Stimulated activated CD8-positive, alpha-beta memory T cell treated with anti-CD3 and anti-CD28 coated beads, Interleukin-4, amount 100 ng/mL, for 48 hours (primary cell): ENCODE measurements at regions not wholly inside any gene's neighbourhood (a gene's known extent, or its start where the extent isn't known, plus 50 kb on each side); places are given as distances from the start of the nearest gene placed in this dataset.

Source experiments
- DNase-seq: peaks from one replicate; pipeline ENCODE4 v3.0.0-alpha.2; 2020

DNA sequence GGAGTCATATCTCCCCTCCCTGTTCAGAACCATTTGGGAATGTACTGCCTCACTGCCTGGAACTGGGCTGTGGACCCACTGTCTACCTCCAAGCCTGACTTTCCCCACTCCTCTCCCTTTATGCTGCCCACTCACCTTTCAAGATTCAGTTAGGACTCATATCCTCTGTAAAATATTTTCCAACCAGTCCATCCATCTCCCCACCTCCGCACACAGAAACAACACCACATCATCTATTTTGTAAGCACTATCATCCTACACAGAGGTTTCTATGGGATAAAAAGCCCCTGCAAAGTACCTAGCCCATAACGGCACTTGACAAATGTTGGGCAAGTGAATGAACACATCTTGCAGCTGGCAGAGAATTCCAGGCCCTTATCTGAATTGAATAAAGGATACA is 250.8 kb downstream of the ANAPC1 start:
- DNase-seq = no peak

DNA sequence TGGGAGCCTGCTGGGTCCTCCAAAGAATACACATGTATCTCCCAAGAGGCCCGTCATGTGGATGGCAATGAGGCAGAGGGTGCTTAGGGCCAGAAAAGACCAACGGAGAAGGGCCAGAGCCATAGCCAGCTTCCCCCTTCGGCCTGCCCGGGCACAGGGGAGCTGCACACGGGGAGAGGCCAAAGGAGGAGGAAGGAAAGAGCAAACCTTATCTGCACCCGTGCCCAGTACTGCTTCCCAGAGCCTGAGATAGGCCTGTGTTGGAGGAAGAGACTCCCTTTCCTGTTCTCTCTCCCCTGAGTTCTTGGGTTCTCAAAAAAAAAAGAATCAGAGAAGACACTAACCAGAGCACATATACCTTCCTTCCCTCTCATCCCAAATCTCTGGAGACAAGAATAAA is 250.3 kb downstream of the ANAPC1 start:
- DNase-seq = no peak

DNA sequence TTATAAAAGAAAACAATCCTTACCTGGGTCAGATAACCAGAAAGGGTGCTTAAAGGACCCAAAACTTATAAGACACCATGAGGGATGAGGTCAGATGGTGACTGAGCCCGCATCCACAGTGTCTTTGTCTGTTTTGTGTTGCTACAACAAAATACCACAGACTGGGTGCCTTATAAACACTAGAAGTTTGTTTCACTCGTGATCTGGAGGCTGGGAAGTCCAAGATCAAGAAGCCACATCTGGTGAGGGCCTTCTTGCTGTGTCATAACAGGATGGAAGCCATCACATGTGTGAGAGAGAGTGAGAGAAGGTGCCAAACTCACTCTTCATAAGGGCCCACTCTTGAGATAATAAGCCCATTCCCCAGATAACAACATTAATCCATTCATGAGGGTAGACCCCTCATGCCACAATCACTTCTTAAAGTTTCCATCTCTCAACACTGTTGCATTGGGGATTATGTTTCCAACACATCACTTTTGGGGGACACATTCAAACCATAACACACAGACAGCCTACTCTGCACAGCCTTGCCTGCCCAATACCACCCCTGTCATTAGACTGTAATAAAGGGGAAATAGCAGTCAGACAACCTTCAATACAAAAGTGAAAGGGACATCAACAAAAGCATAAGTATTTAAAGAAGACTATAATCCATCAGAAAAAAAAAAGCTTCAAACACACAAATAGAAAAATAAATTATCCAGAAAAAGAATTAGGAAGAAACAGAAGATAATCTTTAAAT is 249.8 kb downstream of the ANAPC1 start:
- DNase-seq = no peak

DNA sequence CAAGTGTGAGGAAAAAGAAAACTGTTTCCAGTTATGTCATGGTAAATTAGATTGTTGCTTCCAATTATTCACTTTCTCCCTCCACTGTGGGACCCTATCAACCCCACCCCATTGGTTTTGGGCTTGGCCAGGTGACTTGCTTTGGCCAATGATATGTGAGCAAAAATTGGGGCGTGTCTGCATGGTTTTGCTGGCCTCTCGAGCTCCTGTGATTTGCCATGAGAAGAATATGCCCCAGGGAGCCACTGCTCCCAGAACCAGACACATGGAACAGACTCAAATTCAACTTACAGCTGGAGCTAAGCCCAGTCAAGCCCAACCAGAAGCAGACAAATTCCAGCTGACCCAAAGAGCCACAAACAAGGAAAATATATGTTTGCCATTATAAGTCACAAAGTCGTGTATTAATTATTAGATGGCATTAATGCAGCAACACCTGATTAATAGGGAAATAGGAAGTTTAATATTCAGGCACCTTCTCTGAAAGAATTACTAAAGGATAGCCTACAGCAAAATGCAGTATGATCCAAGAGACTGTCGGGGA is 248.9 kb downstream of the ANAPC1 start:
- DNase-seq = no peak

DNA sequence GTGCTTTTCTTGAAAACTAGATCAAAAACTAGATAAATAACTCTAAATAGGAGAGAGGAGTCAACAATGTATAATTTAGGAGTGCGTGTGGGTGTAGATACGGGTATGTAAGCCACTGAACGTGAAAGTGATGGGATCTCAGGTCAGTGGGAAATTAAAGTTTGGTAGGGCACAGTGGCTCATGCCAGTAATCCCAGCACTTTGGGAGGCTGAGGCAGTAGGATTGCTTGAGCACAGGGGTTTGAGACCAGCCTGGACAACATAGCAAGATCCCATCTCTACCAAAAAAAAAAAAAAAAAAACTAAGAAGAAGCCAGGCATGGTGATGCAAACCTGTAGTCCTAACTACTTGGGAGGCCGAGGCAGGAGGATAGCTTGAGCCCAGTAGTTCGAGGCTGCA is 247.1 kb downstream of the ANAPC1 start:
- no peak for DNase-seq

DNA sequence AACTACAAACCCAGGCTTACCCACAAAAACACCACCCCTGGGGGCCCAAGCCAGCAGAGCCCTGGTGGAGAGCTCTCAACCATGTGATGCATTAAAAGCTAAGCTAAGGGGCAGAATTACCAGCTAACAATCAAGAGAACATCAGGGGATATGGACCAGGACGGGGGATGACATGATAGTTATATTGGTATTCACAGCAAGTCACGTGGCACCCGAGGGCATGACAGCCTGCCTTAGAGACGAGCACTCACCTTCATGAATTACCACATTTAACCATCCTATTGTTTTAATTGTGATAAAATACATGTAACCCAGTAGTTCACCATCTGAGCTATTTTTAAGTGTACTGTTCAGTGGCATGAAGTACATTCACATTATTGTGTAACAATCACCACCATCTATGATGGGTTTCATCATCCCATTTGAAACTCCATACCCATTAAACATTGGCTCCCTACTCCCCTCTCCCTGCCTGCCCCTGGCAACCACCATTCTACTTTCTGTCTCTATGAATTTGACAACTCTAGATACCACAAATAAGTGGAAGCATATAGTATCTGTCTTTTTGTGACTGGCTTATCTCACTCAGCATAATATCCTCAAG is 245.6 kb downstream of the ANAPC1 start:
- no peak for DNase-seq

DNA sequence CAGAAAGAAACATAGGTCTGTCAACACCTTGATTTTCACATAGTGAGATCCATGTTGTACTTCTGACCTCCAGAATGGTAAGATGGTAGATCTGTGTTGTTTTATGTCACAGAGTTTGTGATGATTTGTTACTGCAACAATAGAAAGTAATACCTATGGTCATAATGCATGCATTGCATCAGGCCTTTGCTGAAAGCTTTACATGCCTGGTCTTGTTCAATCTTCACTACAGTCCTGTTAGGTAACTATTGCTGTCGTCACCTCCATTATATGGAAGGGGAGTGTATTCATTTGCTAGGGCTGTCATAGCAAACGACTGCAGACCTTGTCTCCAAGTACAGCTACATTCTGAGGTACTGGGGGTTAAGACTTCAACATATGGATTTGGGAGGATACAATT is 243.5 kb downstream of the ANAPC1 start:
- no peak for DNase-seq

DNA sequence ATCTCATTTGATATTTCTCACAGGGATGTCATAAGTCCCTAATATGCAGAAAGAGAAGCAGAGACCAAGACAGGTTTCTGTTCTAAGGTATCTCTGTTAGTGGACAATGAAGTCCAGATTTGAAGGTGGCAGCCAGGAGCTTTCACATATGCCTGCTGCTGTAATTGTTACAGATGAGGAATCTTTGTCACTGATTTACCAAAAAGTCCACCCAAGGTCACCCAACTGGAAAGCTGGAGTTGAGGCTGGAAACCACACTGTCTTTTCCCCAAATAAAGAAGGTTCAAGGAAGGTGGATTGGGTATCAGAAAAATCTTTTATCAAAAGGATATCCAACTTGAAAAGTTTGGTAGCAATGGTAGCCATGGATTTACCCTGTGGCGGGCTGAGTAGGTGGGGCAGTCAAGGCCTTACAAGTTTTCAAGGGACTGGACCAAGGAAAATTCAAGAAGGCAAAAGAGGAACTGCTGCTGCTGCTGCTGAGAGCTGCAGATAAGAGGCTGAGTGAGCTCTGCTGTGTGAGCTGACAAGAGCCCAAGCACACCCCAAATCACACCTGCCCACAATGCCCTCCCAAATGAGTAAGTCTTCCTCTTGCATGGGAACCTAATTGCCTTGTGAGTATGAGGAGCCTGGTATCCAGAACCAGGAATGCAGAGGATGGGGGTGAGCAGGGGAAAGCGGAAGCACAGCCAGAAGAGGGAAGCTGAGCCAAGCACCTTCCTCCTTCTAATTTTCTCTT is 241.2 kb downstream of the ANAPC1 start:
- no peak for DNase-seq

DNA sequence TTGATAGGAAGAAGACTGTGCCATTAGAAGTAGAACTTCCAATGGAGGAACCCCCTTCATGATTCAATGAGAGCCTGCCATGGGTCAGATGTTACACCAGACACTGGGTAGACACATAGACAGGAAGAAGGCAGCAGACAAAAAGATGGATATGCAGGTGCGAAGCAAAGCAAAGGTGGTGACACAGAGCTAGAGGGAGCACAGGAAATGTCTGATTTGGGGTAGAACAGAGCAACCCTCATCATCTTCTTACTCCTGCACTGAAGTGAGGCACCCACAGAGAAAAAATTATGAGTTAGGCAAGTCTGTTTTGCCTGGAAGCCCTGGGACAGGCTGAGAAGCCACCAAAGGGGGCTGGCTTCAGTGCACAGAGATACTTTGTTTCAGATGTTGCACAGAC is 240.2 kb downstream of the ANAPC1 start:
- DNase-seq = no peak

DNA sequence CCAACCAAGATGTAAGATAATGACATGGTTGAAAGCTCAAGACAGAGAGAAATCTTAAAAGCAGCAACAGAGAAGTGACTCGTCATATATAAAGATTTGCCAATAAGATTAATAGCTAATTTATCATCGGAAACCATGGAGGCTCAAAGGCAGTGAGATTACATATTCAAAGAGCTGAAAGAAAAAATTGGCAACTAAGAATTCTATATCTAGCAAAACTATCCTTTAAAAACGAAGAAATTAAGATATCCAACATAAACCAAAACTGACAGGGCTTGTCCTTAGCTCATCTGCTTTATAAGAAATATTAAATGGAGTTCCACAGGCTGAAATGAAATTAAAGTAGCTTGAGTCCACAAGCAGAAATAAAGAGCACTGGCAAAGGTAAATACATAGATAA is 236.6 kb downstream of the ANAPC1 start:
- DNase-seq = no peak

DNA sequence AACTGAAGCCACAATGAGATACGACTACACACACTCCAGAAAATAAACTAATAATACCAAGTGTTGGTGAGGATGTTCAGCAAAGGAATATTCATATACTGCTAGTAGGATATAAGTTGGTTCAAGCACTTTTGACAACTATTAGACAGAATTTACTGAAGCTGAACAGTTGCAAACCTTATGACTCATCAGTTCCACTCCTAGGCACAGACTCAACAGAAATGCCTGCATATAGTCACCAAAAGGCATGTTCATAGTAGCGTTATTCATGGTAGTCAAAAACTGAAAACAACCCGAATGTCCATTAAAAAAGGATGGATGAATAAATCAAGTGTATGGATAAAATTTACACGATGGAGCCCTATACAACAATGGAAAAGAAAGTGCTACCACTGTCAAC is 232.0 kb downstream of the ANAPC1 start:
- DNase-seq = no peak

DNA sequence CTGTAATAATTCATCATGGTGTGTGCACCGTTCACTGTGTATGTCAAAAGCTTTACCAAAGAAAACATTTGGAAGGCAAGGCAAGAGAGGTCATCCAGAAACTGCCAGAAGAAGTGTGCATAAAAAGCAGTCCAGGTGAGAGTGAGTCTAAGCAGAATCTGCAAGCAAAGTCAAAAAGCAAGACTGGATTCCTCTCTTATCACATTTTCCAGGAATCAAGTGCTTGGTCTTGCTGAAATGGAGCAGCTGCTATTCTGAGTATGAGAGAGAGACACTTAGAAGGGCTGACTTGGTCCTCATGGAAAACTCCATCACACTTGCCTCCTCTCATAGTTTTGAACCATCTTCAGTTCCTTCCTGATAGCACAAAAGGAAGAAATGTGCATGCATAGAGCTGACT is 231.3 kb downstream of the ANAPC1 start:
- no peak for DNase-seq

DNA sequence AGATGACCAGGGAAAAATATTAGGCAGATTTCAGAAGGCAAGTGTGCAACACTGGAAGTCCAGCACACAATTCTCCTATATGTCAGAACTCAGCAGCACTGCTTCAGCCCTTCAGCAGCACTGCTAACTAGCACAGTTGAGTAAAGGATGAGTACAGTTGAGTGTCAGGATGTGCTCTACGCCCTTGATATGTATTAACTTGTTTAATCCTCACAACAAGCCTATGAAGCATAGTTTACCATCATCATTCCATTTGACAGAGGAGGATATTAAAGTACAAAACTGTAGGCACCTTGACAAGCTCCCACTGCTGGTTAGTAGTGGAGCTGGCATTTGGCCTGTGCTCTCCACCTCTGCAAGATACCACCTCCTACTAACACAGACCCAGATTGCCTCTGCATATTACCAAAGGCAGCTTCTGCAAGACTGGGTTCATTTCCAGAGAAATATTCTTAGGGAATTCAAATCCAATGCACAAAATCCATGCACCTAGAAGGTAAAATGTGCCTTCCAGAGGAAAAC is 230.8 kb downstream of the ANAPC1 start:
- no peak for DNase-seq

DNA sequence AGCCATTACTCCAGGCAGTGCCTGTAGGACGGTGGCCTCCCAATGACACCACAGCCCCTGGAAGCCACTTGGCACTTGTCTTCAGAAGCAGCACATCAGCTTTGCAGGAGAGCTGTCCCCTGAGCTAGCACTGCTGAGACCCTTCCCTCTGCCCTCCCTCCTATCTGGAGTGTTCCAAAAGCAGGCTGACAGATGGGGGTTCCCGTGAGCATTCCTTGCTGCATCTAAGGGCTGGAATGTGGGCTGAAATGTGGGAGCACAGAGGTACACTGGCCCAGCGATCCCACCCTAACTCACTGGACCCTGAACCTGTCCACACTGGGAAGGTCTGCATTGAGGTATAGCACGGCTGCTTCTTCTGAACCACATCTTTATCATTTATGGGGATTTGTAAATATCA is 230.1 kb downstream of the ANAPC1 start:
- no peak for DNase-seq

DNA sequence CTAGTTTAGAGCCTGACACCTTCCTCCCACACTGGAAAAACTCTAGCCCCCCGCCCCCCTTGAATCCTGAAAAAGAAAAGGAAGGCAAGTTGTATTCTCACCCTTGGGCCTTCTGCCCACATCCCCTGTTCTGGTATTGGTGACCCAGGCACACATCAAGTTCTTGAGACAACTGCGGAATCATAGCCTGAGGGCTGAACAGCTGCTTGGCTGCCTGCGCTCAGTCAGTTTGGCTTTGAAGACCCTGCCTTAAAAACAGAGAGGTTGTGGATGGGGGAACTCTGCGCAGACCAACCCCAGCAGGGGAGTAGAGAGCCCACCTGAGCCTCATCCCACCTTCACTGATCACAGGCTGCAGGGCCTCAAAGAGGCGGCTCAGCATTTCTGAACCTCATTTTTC is 229.2 kb downstream of the ANAPC1 start:
- DNase-seq = no peak

DNA sequence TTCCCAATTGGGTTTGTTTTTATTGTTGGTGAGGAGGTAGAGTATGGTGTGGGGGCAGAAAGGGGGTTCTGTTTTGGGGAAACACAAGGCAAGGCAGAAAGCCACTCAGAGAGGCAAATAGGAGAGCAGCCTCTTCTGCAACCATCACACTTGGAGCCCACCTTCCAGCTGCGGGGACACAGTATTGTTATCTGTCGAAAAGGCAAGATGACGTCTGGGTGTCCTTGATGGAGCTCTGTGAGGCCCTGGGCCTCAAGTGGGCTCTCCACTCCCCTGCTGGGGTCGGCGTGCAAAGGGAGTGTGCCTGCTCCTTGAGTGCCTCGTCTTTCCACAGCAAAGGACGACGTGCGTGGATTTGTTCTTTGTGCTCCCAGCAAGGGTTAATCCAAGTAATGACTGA is 227.6 kb downstream of the ANAPC1 start:
- no peak for DNase-seq

DNA sequence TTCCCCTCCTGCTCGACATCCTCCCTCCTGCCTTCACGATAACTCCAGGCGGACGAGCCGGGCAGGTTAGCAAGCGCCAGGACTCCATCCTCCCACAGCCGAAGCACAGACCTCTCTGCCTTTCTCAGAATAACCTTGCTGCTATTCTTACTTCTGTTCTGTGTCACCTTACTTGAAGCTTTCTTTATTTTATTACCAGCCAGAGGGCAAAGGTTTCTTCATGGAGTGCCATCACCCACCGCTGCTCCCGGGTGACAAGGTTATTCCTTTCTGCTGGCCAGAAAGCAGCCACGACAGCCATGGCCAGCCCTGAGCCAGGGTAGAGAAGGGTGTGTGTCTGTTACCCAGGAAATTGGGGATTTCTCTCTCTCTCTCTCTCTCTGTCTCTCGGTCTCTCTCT is 227.1 kb downstream of the ANAPC1 start:
- DNase-seq = no peak

DNA sequence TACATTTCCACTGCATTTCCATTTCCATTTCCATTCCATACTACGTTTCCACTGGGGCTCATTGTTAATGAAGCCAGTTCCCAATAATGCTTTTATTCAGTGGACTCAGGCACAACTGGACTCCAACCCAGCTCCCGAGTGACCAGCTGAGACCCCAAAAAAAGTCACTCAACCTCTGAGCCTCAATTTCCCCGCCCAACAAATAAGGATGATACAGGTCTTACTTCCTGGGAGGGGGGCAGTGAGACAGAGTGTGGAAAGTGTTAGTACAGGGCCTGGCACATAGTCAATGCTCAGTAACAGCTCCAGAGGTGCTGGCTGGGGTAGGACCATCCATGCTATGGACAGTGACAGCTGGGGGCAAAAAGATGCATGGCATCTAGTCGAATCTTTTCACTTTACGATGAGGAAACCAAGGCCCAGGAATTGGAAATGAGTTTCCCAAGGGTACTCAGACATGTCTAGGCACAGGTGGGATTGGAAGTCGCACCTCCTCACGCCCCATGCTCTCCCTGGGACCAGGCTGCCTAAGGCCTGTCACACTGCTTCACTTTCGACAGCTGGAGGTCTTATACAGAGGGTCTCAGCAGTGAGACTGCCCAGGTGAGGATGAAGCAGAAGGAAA is 226.5 kb downstream of the ANAPC1 start:
- no peak for DNase-seq

DNA sequence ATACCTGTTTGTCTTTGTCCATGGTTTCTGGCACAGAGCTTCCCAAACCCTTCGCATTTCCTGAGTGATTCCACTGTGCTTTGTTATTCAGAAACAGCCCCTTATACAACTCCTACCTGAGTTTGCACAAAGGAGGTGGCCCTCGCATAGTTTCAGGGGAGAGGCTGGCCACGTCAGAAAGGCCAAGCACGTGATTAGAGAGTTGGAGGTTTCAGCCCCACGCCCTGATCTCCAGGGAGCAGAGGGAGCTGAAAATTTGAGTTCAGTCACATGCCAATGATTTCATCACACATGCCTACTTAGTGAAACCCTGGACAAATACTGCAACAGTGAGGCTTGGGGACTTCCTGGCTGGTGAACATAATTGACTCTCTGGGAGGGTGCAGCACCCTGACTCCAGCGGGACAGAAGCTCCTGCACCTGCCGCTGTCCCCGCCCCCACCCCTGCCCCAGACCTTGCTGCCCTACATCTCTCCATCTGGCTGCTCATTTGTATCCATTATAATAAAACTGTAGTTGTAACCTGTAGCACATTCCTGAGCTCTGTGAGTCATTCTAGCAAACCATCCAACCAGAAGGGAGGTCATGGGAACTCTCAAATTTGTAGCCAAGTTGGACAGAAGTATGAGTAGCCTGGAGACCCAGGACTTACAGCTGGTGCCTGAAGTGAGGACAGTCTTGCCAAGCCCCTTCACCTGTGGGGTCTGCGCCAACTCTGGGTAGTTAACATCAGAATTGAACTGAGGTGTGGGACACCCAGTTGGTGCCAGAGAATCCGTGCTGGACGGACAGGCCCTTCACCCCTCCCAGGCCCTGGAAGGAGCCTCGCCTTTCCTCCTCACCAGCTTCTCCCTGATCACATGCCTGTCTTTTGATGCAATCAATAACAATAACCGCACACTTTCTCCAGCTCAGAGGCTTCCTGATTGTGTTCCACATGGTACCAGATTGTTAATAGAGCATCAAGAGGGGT is 224.3 kb downstream of the ANAPC1 start:
- no peak for DNase-seq

DNA sequence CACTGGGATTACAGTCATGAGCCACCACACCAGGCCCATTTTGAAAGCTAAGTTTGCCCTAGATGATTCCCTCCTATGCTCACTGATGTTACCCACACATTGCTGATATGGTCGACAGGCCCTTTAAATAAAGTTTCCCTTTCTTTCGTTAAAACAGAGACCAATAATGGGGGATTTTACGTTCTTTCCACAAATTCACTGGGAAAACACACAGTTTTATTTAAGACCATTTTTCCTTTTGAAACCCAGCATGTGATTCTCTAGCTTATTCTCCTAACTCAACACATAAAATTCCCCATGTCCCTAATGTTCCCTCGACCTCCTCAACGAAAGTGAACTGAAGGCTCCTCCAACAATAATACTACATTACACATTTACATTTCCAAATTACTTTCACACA is 223.2 kb downstream of the ANAPC1 start:
- DNase-seq = no peak

DNA sequence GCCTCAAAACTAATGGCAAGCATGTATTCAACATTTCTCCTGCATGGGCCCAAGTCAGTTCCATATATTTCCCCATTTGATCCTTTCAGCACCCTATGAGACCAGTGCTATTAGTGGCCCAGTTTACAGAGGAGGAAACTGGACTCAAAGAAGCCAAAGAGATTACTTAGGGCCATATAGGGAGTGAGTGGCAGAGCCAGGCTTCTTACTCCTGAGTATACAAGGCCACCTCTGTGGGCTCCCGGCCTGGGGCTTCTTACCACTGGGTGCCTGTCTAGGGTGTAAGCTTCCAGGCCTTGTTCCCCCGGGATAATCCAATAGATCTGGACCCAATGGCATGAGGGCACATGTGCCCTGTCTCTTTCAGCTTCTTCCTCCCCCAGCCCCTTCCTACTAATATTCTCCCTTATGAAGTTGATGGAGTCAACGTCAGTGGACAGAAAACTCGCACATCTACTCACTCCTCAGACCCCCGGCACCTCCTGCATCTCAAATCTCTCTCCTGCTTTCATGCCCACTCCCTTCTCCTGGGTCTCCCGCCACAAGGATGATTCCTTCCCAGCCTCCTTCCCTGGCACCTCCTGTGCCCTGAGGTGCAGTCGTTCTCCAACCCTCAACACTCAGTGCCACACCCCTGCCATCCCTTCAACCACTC is 222.6 kb downstream of the ANAPC1 start:
- no peak for DNase-seq
